ENCODE measurements at regions not wholly inside any gene's neighbourhood (a gene's known extent, or its start where the extent isn't known, plus 50 kb on each side); places are given as distances from the start of the nearest gene placed in this dataset.
"Not testable (repeated sequence)": the region's sequence is repeated elsewhere in the genome, so short reads cannot be mapped to it uniquely, and the experiment has no call there.

- in situ Hi-C loops (cut with HindIII; ENCODE audit: low pct_unique_long_range_greater_than_20kb, low sequenced_read_pairs), result no loop called here
- no peak for DNase-seq (ENCODE audit: low read depth)
These were observed 242.8 kb upstream of the GBE1 start for GRCh38 chr3:82004266-82004665.

DNA sequence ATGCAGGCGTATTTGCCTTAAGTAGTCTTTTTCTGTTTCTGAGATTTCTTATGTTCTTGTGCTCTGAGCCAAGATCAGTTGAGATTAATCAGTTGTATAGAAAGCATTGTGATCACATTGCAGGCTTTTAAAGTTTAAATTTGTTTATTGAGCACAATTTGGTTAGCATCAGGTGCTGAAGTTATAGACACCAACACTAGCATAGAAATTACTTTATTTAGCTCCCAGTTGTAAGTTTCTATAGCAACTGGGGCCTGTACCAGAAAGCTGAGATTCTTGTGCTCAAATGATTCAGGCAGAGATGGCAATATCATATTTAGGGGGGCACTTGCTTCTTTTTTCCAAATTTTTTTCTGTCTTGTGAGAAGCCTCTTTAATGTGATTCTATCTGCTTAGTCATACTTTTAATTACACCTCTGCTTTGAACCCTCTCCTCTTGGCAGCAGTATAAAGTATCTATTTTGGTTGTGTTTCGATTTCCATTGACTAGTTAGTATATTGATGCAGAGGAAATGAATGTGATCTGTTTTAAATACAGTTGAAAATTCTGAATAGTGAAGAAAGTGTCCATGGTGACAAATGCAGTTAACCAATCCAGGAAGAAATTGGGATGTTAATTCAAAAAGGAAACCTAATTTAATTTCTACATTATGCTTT, 241.7 kb upstream of the GBE1 start:
- in situ Hi-C loops (cut with HindIII; ENCODE audit: low pct_unique_long_range_greater_than_20kb, low sequenced_read_pairs), result no loop called here
- no peak for DNase-seq (ENCODE audit: low read depth)

DNA sequence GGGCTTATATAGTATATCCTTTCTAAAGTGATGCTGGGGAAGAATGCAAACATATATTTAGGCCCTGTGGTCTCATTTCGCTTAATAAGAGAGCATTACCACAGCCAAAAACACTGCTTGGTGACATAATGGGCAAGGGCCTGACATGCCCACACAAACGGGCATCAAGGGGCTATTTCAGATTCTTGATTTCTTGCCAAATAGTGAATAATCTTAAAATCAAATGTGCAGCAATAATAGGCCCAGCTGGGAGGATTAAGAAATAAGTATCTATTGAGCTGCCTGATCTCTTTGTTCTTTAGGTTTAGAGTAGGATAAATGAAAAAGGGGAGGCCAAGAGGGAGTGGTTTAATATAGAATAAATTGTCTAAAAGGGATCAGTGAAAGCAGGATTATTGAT, 241.0 kb upstream of the GBE1 start:
- in situ Hi-C loops (cut with HindIII; ENCODE audit: low pct_unique_long_range_greater_than_20kb, low sequenced_read_pairs), result no loop called here
- no peak for DNase-seq (ENCODE audit: low read depth)

- in situ Hi-C loops (cut with HindIII; ENCODE audit: low pct_unique_long_range_greater_than_20kb, low sequenced_read_pairs), result no loop called here
- DNase-seq (ENCODE audit: low read depth), result no peak
These were observed 240.0 kb upstream of the GBE1 start for GRCh38 chr3:82001276-82001923.

DNA sequence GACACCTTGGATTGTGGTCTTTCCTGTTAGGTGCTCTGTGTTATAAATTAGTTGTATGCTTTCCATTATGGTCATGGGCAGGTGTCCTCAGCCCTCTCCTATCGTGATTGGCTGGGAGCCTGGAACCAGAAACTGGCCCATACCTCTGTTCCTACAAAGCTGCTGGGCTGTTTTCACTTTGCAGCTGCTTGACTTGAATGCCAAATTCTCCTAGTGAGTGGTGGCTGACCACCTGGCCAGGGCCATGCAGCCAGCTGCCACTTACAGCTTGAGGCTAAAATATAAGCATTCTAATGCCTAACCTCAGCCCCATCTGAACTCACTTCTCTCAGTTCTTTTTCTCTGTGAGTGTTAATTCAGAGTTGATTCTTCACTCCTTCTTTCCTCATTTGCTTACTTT, 239.3 kb upstream of the GBE1 start:
- in situ Hi-C loops (cut with HindIII; ENCODE audit: low pct_unique_long_range_greater_than_20kb, low sequenced_read_pairs), result no loop called here
- DNase-seq (ENCODE audit: low read depth), result no peak

DNA sequence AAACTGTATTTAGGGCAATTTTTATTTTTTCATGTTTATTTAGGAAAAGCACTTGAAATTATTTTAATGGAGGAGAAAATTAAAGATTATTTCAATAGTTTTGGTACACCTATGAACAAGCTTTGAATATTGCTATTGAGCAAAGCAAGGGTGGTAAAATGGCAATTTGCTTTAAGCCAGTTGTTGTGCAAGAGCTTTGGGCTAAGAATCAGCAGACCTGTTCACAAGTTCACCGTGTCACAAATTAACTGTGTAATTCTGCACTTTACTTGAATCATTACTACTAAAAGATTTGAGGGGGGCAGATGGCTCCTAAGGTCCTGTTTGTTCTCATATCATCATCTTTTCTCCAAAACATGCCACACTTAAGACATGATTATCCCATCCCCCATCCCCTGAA, 238.9 kb upstream of the GBE1 start:
- no peak for DNase-seq (ENCODE audit: low read depth)
- in situ Hi-C loops (cut with HindIII; ENCODE audit: low pct_unique_long_range_greater_than_20kb, low sequenced_read_pairs), result no loop called here

DNA sequence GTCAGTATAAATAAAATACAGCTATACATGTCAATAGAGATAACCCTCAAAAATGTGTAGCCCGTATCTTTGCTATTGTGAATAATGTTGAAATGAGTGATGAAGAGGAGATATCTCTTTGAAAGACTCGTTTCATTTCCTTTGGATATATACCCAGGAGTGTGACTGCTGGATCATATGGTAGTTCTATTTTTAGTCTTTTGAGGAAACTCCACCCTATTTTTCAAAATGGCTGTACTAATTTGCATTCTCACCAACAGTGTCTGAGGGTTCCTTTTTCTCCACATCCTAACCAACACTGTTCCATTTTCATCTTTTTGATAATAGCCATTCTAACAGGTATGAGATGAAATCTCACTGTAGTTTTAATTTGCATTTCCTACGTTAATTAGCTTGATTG, 237.5 kb upstream of the GBE1 start:
- DNase-seq (ENCODE audit: low read depth), result no peak
- in situ Hi-C loops (cut with HindIII; ENCODE audit: low pct_unique_long_range_greater_than_20kb, low sequenced_read_pairs), result no loop called here

DNA sequence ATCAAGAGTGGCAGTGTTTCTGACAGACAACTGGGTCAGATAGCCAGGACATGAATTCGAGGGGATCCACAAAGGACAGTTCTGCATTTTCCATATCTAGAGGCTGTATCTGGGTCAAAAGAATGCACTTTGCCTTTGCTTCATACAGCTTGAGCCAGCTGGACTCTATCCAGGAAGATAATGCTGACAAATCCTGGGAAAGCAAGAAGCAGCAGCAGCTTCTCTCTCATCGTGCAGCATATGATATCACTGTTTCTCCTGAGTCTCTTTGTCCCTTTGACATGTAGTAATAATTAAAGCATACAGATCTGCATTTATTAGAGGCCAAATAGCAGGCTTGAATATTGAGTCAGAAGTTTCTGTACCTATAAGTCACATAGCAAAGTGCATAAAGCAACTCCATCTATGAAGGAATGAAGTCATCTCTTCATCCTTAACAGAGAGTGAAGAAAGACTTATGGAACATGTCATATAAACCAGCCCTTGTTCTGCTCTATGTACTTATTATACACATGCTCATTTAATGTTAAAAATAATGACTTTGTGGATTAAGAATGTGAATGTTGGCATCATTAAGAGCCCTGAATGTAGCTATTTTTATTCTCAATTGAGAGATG, 236.8 kb upstream of the GBE1 start:
- DNase-seq (ENCODE audit: low read depth), result no peak
- in situ Hi-C loops (cut with HindIII; ENCODE audit: low pct_unique_long_range_greater_than_20kb, low sequenced_read_pairs), result no loop called here

GRCh38 chr3:81997390-81997789, 235.9 kb upstream of the GBE1 start:
- in situ Hi-C loops (cut with HindIII; ENCODE audit: low pct_unique_long_range_greater_than_20kb, low sequenced_read_pairs), result no loop called here
- no peak for DNase-seq (ENCODE audit: low read depth)

- DNase-seq (ENCODE audit: low read depth), result no peak
- in situ Hi-C loops (cut with HindIII; ENCODE audit: low pct_unique_long_range_greater_than_20kb, low sequenced_read_pairs), result no loop called here
These were observed 233.9 kb upstream of the GBE1 start for GRCh38 chr3:81995329-81995728.

DNA sequence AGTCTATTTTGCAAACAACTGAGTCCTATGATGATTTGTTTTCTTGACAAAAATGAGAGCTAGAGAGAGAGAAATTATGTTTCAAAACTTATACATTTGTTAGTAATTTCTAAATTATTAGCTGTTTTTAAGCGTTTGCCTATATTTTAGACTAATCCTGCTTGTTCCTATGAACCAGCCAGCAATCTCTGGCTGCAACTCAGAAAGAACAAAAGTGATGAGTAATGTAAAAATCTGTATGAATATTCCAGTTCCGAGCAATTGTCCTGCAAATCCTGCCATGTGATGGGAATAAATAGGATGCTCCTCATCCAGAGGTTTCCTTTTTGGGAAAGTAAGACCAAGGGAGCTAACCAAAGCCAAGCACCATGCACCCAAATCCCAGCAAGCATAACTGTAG, 228.3 kb upstream of the GBE1 start:
- no peak for DNase-seq (ENCODE audit: low read depth)
- in situ Hi-C loops (cut with HindIII; ENCODE audit: low pct_unique_long_range_greater_than_20kb, low sequenced_read_pairs), result no loop called here

DNA sequence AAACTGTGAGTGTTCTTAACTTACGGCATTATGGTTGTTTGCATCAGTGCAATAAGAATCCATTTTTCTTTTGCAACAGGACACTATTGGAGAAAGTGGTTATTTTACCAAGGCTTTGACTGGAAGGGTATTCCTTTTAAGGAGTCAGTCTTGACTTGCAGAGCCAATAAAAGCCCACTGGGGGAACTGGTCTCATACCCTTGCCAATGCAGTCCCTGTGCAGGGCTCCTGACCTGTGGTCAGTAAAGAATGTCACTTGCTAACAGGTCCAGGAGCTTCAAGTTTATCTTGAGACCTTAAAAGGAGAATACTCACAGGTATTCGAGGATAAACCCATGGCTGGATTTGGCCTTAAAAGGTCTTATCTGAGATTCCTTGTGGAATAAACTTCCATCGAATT, 227.8 kb upstream of the GBE1 start:
- no peak for DNase-seq (ENCODE audit: low read depth)
- in situ Hi-C loops (cut with HindIII; ENCODE audit: low pct_unique_long_range_greater_than_20kb, low sequenced_read_pairs), result no loop called here

GRCh38 chr3:81987412-81987811, 226.0 kb upstream of the GBE1 start:
- in situ Hi-C loops (cut with HindIII; ENCODE audit: low pct_unique_long_range_greater_than_20kb, low sequenced_read_pairs); DNase-seq (ENCODE audit: low read depth): not testable (repeated sequence)

GRCh38 chr3:81985996-81986723, 224.7 kb upstream of the GBE1 start:
- DNase-seq (ENCODE audit: low read depth), result no peak
- in situ Hi-C loops (cut with HindIII; ENCODE audit: low pct_unique_long_range_greater_than_20kb, low sequenced_read_pairs), result no loop called here

- no peak for DNase-seq (ENCODE audit: low read depth)
- in situ Hi-C loops (cut with HindIII; ENCODE audit: low pct_unique_long_range_greater_than_20kb, low sequenced_read_pairs), result no loop called here
These were observed 221.9 kb upstream of the GBE1 start for GRCh38 chr3:81983382-81983781.

DNA sequence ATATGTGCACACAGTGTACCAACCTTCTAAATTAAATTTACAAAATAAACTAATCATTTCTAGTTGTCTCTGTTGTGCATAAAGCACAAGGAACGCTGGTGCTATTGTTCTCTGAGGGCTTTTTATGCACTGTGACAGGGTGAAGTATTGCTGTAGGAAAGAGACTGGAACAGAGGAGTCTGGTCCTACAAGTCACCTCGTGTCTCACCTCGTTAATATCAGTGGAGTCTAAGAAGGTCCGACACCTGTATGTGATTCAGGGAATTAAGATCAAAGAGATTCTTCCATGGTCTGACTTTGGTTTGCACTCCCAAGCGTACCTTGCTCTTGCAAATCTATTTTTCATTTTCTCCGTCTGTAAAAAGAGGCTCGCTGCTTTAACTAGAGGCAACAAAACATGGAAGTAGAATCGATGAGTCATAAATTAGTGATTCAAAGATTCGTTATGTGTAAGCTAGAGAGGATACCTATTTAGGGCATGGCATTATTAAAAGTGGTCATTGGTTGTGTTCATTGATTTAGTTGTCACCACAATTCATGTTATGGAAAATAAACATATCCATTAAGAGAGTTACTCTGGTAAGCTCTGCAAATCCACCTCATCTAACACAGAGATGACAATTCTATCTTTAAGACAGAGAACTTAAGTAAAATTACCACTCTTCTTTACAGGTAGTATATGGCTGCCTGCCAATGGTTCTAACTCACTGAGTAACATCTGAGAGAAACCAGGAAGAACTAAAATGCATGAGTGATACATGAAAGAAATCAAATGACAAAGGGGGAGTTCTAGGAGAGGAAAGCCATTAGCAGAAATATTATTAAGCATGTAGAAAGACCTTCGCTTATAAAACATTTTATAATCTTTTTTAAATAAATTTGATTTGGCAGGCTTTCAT, 219.4 kb upstream of the GBE1 start:
- DNase-seq (ENCODE audit: low read depth), result no peak
- in situ Hi-C loops (cut with HindIII; ENCODE audit: low pct_unique_long_range_greater_than_20kb, low sequenced_read_pairs), result no loop called here

DNA sequence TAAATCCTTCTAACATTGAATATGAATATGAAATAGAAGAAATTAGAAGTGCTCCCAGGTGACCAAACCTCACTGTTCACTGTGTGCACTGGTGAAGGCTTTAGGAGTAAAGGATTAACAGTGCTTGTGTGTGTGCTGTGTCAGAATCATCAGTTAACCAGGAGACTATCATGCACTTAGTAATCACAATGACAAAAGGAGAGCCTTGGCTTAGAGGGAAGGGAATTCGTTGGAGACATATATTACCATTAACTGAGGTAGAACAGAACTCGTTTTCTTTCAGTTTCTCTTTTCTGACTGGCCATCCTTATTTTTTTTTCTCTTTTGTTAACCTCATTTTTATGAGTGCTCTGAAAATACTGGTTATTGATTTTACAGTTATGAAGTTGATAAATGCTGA, 213.3 kb upstream of the GBE1 start:
- in situ Hi-C loops (cut with HindIII; ENCODE audit: low pct_unique_long_range_greater_than_20kb, low sequenced_read_pairs), result no loop called here
- DNase-seq (ENCODE audit: low read depth), result no peak

DNA sequence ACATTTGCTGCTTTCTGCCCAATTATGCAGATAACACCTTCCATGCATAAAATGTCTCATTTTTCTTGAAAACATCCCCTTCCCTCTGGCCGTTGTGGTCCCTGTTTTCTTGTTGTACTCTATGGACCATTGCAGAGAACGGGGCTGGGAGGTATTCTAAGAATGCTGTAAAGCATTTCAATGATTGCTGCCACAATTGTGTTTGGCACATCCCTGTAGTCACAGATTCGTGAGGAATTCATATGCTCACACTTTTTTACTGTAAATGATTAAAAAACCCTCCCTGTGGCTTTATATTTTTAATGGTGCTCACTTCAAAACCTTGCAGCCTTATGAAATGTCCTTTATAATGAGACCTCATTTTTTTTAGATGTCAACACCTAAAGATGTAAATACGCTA, 207.2 kb upstream of the GBE1 start:
- no peak for DNase-seq (ENCODE audit: low read depth)
- in situ Hi-C loops (cut with HindIII; ENCODE audit: low pct_unique_long_range_greater_than_20kb, low sequenced_read_pairs), result no loop called here
